Stomach (tissue), 8 donors: ENCODE measurements at regions not wholly inside any gene's neighbourhood (a gene's known extent, or its start where the extent isn't known, plus 50 kb on each side); places are given as distances from the start of the nearest gene placed in this dataset.

Experiments used
- DNase-seq, 2 donors: peaks; one replicate each; pipeline versions ENCODE4 v3.0.0 to v3.0.0-alpha.2; 2013 to 2019
- H3K27ac ChIP-seq, 5 donors: fragments of 200-600 bp in 4 of 5; sonication (generic) in 4 of 5; one replicate each; pipeline ENCODE4 v1.5.1; 2013 to 2019; ENCODE audit warnings: mild to moderate bottlenecking in 1 of 5, moderate library complexity in 1 of 5
- H3K27me3 ChIP-seq, 3 donors: fragments of 200-600 bp; sonication (generic); one replicate each; pipeline ENCODE4 v1.5.1; 2017 to 2019; ENCODE audit warnings: mixed run types in 1 of 3
- H3K36me3 ChIP-seq, 4 donors: fragments of 200-600 bp; sonication (generic); 1 replicate in 3 of 4; 2 replicates in 1 of 4; pipeline ENCODE4 v1.5.1; 2016 to 2019
- H3K4me1 ChIP-seq, 4 donors: fragments of 200-600 bp; sonication (generic); one replicate each; pipeline ENCODE4 v1.5.1; 2016 to 2019
- H3K4me3 ChIP-seq, 4 donors: fragments of 200-600 bp; sonication (generic) in 3 of 4; one replicate each; pipeline ENCODE4 v1.5.1; 2016 to 2019; ENCODE audit warnings: mild to moderate bottlenecking in 1 of 4
- H3K9me3 ChIP-seq, 4 donors: fragments of 200-600 bp; sonication (generic); one replicate each; pipeline ENCODE4 v1.5.1; 2016 to 2019
- EP300 ChIP-seq: sonication (generic); formaldehyde crosslinking; IDR thresholded peaks from one replicate; pipeline ENCODE4 v1.6.1; 2017; ENCODE audit warnings: antibody characterized with exemption
- POLR2A ChIP-seq, 4 donors: fragments of 450-650 bp; IDR thresholded peaks; one replicate each; pipeline ENCODE4 v1.6.1; 2016; ENCODE audit warnings: antibody characterized with exemption in 4 of 4, control low read depth in 2 of 4, mild to moderate bottlenecking in 1 of 4, moderate library complexity in 1 of 4
- POLR2AphosphoS5 ChIP-seq, 3 donors: sonication (generic); formaldehyde crosslinking; IDR thresholded peaks; one replicate each; pipeline ENCODE4 v1.6.1; 2016; ENCODE audit warnings: antibody characterized with exemption in 3 of 3
- WGBS, 5 donors: extraction: QIAGEN DNeasy Blood & Tissue Kit in 3 of 5; methylation state at CpG; one replicate each; pipeline versions ENCODE4 v1.1.5 to v1.1.7; 2013 to 2018; 5-methylcytosine and 5-hydroxymethylcytosine counted together
- intact Hi-C: fragments of 100-400 bp; cut with DNase I; formaldehyde crosslinking; loops from one replicate; pipeline ENCODE4 v1.15.1; 2023; ENCODE audit warnings: low total_unique reads
- small RNA-seq, 4 donors: library from RNA; depleted of rRNA; stranded (forward); fragments of <200 nt; gene quantifications; one replicate each; pipeline ENCODE3, GENCODE V24; 2016
- TF ChIP-seq, protein P1 (sequence below), 7 experiments: fragments of 450-650 bp in 4 of 7; fragments of 200-600 bp in 3 of 7; sonication (generic) in 3 of 7; IDR thresholded peaks; one replicate each; pipeline ENCODE4 v1.5.1; 2016 to 2019; ENCODE audit warnings: antibody characterized with exemption in 7 of 7, control low read depth in 2 of 7, mild to moderate bottlenecking in 1 of 7
- donor health status: healthy with polysubstance abuse.
- donor health status: Bipolar disorder and iron deficiency.
- donor health status: healthy.

DNA sequence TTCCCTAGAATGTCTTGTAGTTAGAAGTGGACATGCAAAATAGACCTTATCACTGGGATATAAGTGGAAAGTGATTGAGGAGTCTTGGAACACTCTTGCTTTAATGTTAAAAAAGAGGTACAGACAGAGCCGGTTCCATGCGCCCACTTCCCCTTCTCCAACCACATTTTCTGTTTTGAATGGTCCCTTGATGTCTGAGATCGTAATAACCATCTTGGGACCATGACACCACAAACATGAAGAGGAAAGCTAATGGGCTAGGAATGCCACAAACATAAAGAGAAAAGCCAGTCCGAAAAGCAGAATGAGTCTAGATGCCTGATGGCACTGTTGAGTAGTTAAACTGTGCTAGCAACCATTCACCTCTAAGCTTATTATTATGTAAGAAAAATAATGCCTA lies 54.8 kb upstream of the SPON1 start:
- DNase-seq = no peak
- H3K4me3 ChIP-seq = no peak overlapping the region
- H3K27me3 ChIP-seq = no peaks in the 10 kb centered on the region
- H3K9me3 ChIP-seq = peaks cover 0 to 20% (median 16%) of the 10 kb centered on the region in 4 donors
- intact Hi-C loops = no loop called here
- H3K36me3 ChIP-seq = no peaks in the 10 kb centered on the region
- 76 to 85% (median 85%) methylated on average over 4 of the region's 4 CpGs for whole genome bisulfite sequencing, 5 donors
- no peak overlapping the region for H3K27ac ChIP-seq
- H3K4me1 ChIP-seq = no peaks in the 10 kb centered on the region
- TF ChIP-seq POLR2A (IDR thresholded peaks at IDR 0.05) (no peak), POLR2AphosphoS5 (IDR thresholded peaks at IDR 0.05) (no peak), EP300 (no peak)
- TF ChIP-seq, protein P1, sequence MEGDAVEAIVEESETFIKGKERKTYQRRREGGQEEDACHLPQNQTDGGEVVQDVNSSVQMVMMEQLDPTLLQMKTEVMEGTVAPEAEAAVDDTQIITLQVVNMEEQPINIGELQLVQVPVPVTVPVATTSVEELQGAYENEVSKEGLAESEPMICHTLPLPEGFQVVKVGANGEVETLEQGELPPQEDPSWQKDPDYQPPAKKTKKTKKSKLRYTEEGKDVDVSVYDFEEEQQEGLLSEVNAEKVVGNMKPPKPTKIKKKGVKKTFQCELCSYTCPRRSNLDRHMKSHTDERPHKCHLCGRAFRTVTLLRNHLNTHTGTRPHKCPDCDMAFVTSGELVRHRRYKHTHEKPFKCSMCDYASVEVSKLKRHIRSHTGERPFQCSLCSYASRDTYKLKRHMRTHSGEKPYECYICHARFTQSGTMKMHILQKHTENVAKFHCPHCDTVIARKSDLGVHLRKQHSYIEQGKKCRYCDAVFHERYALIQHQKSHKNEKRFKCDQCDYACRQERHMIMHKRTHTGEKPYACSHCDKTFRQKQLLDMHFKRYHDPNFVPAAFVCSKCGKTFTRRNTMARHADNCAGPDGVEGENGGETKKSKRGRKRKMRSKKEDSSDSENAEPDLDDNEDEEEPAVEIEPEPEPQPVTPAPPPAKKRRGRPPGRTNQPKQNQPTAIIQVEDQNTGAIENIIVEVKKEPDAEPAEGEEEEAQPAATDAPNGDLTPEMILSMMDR (IDR thresholded peaks at IDR 0.05) = no peak

DNA sequence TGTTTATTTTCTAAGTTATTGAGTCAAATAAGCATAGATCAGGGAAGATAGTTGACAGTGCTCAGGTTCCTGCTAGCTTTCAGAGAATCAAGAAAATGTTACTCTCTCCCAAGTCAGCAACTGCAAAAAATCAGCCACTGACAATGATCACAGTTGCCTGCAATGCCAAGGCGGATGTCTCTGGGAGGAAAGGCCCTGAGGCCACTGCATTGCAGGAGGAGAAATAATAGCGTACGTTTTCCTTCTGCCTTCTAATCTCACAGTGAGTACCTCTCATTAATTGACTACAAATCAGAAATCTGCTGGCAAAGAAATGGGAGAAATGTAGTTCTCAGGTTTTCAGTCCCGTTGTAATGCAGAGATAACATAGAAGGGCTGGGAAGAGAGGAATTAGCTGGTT lies 54.0 kb upstream of the SPON1 start:
- DNase-seq = no peak
- H3K4me3 ChIP-seq = no peak overlapping the region
- H3K27me3 ChIP-seq = no peaks in the 10 kb centered on the region
- no peaks in the 10 kb centered on the region for H3K36me3 ChIP-seq
- WGBS, 5 donors = 73 to 87% (median 80%) methylated on average over 4 of the region's 4 CpGs
- TF ChIP-seq POLR2A (IDR thresholded peaks at IDR 0.05) (no peak), POLR2AphosphoS5 (IDR thresholded peaks at IDR 0.05) (no peak), EP300 (no peak)
- TF ChIP-seq, protein P1 (IDR thresholded peaks at IDR 0.05) = no peak
- H3K9me3 ChIP-seq = peaks cover 0 to 20% (median 16%) of the 10 kb centered on the region in 4 donors
- H3K4me1 ChIP-seq = no peaks in the 10 kb centered on the region
- H3K27ac ChIP-seq = no peak overlapping the region
- intact Hi-C loops = no loop called here

Small RNAs in the stretch of these regions (small RNA-seq; reads per million reads assigned to genes)
- 0 reads per million in 4 donors for gene RNA5SP331
